BLaER1 treated with 17β-estradiol and CSF1 and Interleukin-3, amounts not matched to agents 10 nM and 100 nM (cell line): ENCODE measurements at regions not wholly inside any gene's neighbourhood (a gene's known extent, or its start where the extent isn't known, plus 50 kb on each side); places are given as distances from the start of the nearest gene placed in this dataset.

Experiments used
- H3K27ac ChIP-seq, 11 experiments: shearing (Covaris generic); formaldehyde crosslinking; 2 replicates each; pipeline ENCODE4 v1.8.1; 2022
- H3K27me3 ChIP-seq, 11 experiments: shearing (Covaris generic); formaldehyde crosslinking; 2 replicates each; pipeline ENCODE4 v1.8.1; 2022
- H3K36me3 ChIP-seq, 11 experiments: shearing (Covaris generic); formaldehyde crosslinking; 2 replicates each; pipeline ENCODE4 v1.8.1; 2022
- H3K4me1 ChIP-seq, 10 experiments: shearing (Covaris generic); formaldehyde crosslinking; 2 replicates each; pipeline ENCODE4 v1.8.1; 2022
- H3K4me2 ChIP-seq, 11 experiments: shearing (Covaris generic); formaldehyde crosslinking; 2 replicates each; pipeline ENCODE4 v1.8.1; 2022
- H3K4me3 ChIP-seq, 10 experiments: shearing (Covaris generic); formaldehyde crosslinking; 2 replicates each; pipeline ENCODE4 v1.8.1; 2022
- H3K9ac ChIP-seq, 11 experiments: shearing (Covaris generic); formaldehyde crosslinking; 2 replicates each; pipeline ENCODE4 v1.8.1; 2022
- H3K9me3 ChIP-seq, 11 experiments: shearing (Covaris generic); formaldehyde crosslinking; replicated peaks in 1 of 11; 2 replicates each; pipeline ENCODE4 v1.8.1; 2022
- H4K20me1 ChIP-seq, 11 experiments: shearing (Covaris generic); formaldehyde crosslinking; 2 replicates each; pipeline ENCODE4 v1.8.1; 2022
- Cebpa-rat ChIP-seq, 11 experiments: shearing (Covaris generic); IDR thresholded peaks; 2 replicates each; pipeline ENCODE4 v1.8.1; 2022

- no peak for TF ChIP-seq Cebpa-rat (IDR thresholded peaks at IDR 0.05)
- Histone ChIP-seq H3K9ac (peak overlapping the region in 5 of 11 experiments; percentile 1 to 37 (median 10); a peak in 6 of 22 replicates), H3K27me3 (peaks cover 34 to 53% (median 43%) of the 10 kb centered on the region in 11 experiments), H3K4me3 (no peak overlapping the region; a peak in 1 of 20 replicates), H3K4me1 (peaks cover 0 to 44% (median 36%) of the 10 kb centered on the region in 10 experiments; a peak in 17 of 20 replicates), H3K36me3 (no peaks in the 10 kb centered on the region), H3K4me2 (peak overlapping the region; percentile 8 to 82 (median 72)), H3K27ac (no peak overlapping the region; a peak in 1 of 22 replicates), H3K9me3 (peaks cover 0 to 7% (median 0%) of the 10 kb centered on the region in 11 experiments; a peak in 1 of 22 replicates), H4K20me1 (peaks cover 0 to 27% (median 0%) of the 10 kb centered on the region in 11 experiments; a peak in 3 of 22 replicates)
Measured at GRCh38 chr11:69925366-69926196, 106.4 kb upstream of the FGF3 start.

- H3K4me3 ChIP-seq = no peak overlapping the region; a peak in 1 of 20 replicates
- H3K27me3 ChIP-seq = peaks cover 34 to 53% (median 43%) of the 10 kb centered on the region in 11 experiments
- no peak overlapping the region for H3K9ac ChIP-seq
- no peak overlapping the region for H3K27ac ChIP-seq
- H3K4me1 ChIP-seq = peaks cover 0 to 44% (median 36%) of the 10 kb centered on the region in 10 experiments; a peak in 17 of 20 replicates
- peaks cover 0 to 19% (median 0%) of the 10 kb centered on the region in 11 experiments; a peak in 3 of 22 replicates for H4K20me1 ChIP-seq
- TF ChIP-seq Cebpa-rat (IDR thresholded peaks at IDR 0.05) = no peak
- H3K36me3 ChIP-seq = no peaks in the 10 kb centered on the region
- H3K4me2 ChIP-seq = peak overlapping the region in 9 of 11 experiments; percentile 46 to 82 (median 75); a peak in 18 of 22 replicates
- peaks cover 0 to 7% (median 0%) of the 10 kb centered on the region in 11 experiments; a peak in 1 of 22 replicates for H3K9me3 ChIP-seq
Measured at GRCh38 chr11:69926376-69927050, 107.3 kb upstream of the FGF3 start.

GRCh38 chr11:69928121-69928520 is 108.9 kb upstream of the FGF3 start:
- Histone ChIP-seq H3K9ac (no peak overlapping the region), H3K27me3 (peaks cover 34 to 49% (median 42%) of the 10 kb centered on the region in 11 experiments), H4K20me1 (peaks cover 0 to 4% (median 0%) of the 10 kb centered on the region in 11 experiments; a peak in 2 of 22 replicates), H3K4me1 (peaks cover 0 to 52% (median 45%) of the 10 kb centered on the region in 10 experiments; a peak in 18 of 20 replicates), H3K9me3 (peaks cover 0 to 7% (median 0%) of the 10 kb centered on the region in 11 experiments; a peak in 1 of 22 replicates), H3K4me3 (no peak overlapping the region), H3K36me3 (no peaks in the 10 kb centered on the region), H3K27ac (no peak overlapping the region), H3K4me2 (peak overlapping the region in 8 of 11 experiments; percentile 46 to 79 (median 62); a peak in 17 of 22 replicates)
- TF ChIP-seq Cebpa-rat (IDR thresholded peaks at IDR 0.05) = no peak

- no peak overlapping the region for H3K27ac ChIP-seq
Measured at GRCh38 chr11:69928975-69929374, 109.8 kb upstream of the FGF3 start.

GRCh38 chr11:69930081-69931059 is 111.2 kb upstream of the FGF3 start:
- Histone ChIP-seq H3K36me3 (no peaks in the 10 kb centered on the region), H3K4me2 (no peak overlapping the region), H3K27me3 (peaks cover 16 to 27% (median 23%) of the 10 kb centered on the region in 11 experiments; a peak in 21 of 22 replicates), H3K4me1 (peaks cover 0 to 43% (median 38%) of the 10 kb centered on the region in 10 experiments; a peak in 18 of 20 replicates), H3K27ac (no peak overlapping the region), H3K9me3 (peaks cover 0 to 7% (median 0%) of the 10 kb centered on the region in 11 experiments; a peak in 1 of 22 replicates), H4K20me1 (peaks cover 0 to 4% (median 0%) of the 10 kb centered on the region in 11 experiments; a peak in 2 of 22 replicates), H3K9ac (no peak overlapping the region), H3K4me3 (no peak overlapping the region)
- no peak for TF ChIP-seq Cebpa-rat (IDR thresholded peaks at IDR 0.05)

More at GRCh38 chr11:69928975-69929374, 109.8 kb upstream of the FGF3 start:
- Histone ChIP-seq H3K4me2 (peak overlapping the region in 4 of 11 experiments; percentile 69 to 79 (median 72); a peak in 9 of 22 replicates), H3K4me3 (no peak overlapping the region), H3K36me3 (no peaks in the 10 kb centered on the region), H4K20me1 (peaks cover 0 to 4% (median 0%) of the 10 kb centered on the region in 11 experiments; a peak in 2 of 22 replicates), H3K4me1 (peaks cover 0 to 49% (median 44%) of the 10 kb centered on the region in 10 experiments; a peak in 18 of 20 replicates), H3K9me3 (peaks cover 0 to 7% (median 0%) of the 10 kb centered on the region in 11 experiments; a peak in 1 of 22 replicates), H3K9ac (no peak overlapping the region), H3K27me3 (peaks cover 27 to 41% (median 34%) of the 10 kb centered on the region in 11 experiments)
- no peak for TF ChIP-seq Cebpa-rat (IDR thresholded peaks at IDR 0.05)

GRCh38 chr11:69931060-69931910 is 112.1 kb upstream of the FGF3 start:
- Histone ChIP-seq H3K27ac (no peak overlapping the region), H3K36me3 (no peaks in the 10 kb centered on the region), H3K9me3 (peaks cover 0 to 7% (median 0%) of the 10 kb centered on the region in 11 experiments; a peak in 1 of 22 replicates), H3K4me1 (peaks cover 0 to 34% (median 29%) of the 10 kb centered on the region in 10 experiments; a peak in 18 of 20 replicates), H3K4me2 (no peak overlapping the region), H4K20me1 (no peaks in the 10 kb centered on the region; a peak in 2 of 22 replicates), H3K4me3 (no peak overlapping the region), H3K9ac (no peak overlapping the region), H3K27me3 (peaks cover 6 to 18% (median 13%) of the 10 kb centered on the region in 11 experiments; a peak in 21 of 22 replicates)
- no peak for TF ChIP-seq Cebpa-rat (IDR thresholded peaks at IDR 0.05)
